Fibroblast of skin of right quadriceps (primary cell): ENCODE measurements at regions not wholly inside any gene's neighbourhood (a gene's known extent, or its start where the extent isn't known, plus 50 kb on each side); places are given as distances from the start of the nearest gene placed in this dataset.

Source experiments
- DNase-seq: peaks from one replicate; pipeline ENCODE4 v3.0.0-alpha.2; 2013

GRCh38 chr22:26732284-26732683 lies 74.9 kb downstream of the MIAT start:
- DNase-seq, result no peak

DNA sequence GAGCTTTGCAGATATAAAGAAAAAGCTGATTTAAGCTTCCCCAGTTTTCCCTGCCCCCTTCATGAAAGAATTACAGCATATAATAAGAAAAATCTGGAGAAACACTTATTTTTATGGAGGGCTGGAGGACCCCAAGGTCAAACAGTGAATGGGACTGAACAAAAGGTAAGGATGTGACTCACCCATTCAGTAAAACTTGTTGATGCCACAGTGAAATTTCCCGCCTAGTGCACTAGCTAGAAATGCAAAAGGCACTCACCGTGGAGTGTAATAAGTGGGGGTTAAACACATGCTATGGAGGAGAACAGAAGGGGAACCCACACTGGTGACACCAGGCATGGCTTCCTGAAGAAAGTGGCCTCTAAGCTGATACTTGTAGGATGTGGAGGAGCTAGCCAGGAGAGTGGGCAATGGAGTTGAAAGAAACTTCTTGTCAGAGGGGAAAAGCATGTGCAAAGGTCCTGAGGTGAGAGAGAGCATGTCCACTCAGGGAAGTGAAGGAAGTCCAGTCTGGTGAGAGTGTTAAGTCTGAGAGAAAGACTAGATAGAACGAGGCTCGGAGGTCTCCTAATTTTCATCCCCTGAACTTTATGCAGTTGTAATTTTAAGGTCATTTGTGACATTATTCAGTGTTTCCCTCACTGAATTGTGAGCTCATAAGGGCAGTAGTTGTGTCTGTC lies 77.1 kb downstream of the MIAT start:
- no peak for DNase-seq

GRCh38 chr22:26735019-26735409 lies 77.6 kb downstream of the MIAT start:
- DNase-seq, result no peak

DNA sequence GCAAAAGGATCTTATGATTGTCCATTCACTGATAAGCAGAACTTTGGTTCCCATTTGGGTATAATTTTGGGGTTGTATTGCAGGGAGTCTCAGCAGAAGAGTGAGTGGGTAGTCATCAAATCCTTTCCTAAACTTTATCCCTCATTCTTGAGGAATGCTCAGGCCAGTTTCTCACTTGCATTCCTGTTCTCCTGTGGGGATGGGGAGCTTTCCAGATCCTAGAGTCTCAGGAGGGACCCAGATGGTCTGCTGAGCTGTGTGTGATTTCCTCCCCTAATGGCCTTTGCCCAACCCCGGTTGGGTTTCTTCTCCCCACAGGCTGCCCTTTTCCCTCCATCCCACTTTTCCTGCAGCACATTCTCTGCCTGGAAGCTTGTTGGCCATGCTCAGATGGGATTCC lies 79.9 kb downstream of the MIAT start:
- DNase-seq, result peak; percentile 62

GRCh38 chr22:26740253-26740652 lies 82.9 kb downstream of the MIAT start:
- no peak for DNase-seq

DNA sequence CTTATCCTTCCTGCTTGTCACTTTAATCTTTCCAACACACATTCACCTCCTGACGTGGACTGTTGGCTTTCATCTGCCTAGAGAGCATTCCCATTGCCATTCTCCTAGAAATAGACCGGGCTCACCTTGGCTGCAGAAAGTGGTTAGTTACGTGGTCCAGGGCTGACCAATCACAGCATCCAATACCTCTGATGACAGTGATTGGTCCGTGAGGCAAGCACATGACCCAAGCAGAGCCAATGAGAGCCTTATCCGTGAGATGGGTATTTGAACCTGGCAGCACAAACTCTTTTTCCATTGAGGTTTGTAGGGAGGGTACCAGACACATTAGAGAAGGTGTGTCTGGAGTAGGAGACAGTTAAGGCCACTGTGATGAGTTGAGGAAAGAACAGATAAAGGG lies 85.8 kb downstream of the MIAT start:
- no peak for DNase-seq

DNA sequence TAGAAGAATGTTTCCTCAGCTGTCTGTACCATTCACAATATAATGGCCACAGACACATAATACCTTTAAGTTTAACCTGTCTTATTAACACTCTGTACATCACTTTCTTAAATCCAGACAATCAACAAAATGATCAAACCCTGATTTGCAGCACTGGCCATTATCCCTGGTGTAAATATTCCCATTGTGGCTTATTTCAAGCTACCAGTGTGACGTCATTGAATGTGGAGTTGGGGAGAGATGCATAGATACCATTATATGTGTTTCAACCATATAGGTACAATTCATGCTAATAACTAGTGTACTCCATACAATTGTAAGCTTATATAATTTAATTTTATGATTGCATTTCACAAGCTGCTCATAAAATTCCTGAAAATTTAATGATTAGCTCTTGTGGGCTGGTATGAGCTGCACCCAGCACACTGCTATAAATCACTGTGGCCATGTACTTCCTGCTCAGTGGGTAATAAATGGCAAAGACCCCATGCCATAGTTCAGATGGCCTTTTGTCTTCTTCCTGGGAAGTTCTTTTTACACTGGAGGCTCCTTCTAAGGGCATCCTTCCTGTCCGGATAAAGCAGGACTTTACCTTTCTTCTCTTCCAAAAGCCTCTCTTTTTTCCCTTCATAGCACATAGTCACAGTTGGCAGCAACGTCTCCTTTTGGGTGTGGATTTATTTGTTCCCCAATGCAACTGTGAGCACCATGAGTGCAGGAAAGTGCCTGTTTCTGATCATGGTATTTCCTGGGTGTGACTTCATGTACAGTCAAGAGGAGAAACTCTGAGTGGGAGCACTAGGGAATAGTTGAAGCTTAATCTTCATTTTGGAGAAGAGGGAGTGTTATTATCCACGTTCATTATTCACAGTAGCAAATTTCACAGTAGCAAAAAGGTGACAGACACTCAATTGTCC lies 87.8 kb downstream of the MIAT start:
- no peak for DNase-seq

- no peak for DNase-seq
These were observed 88.9 kb downstream of the MIAT start for GRCh38 chr22:26746311-26746710.

DNA sequence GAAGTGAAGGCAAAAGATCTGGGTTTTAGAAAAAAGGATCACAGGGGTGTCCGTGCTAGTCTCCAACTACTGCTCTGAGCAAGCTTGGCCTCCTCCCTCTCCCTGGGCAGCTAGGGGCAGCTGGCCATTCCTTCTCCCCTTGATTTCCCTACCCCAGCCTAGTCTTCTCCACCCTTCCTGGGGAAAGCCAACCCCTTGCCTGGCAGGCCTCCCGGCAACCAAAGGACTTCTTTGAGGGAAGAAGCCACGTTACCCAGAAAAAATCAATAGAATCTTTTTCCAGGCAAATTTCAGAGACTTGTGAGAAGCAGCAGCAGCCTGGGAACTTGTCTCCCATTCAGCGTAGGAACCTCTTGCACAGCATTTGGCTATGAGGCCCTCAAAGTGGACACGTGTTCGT lies 91.5 kb downstream of the MIAT start:
- no peak for DNase-seq

DNA sequence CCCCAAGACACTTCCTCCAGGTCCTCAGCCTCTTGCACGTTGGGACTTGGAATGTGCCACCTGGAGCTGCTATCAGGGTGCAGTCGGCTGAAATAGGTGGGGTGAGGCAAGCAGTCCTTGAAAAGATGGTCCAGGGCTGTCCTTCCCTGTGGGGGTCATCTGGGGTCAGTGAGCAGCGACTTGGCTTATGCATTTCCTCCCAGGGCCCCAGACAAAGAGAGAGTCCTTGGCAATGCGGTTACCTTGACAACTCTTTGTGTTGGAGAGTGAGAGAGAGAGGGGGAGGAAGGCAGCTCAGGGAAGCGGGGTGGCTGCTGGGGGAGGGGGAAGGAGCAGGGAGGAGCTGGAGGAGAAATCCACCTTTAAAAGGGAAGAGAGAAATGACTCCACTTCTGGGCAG lies 93.8 kb downstream of the MIAT start:
- peak; percentile 54 for DNase-seq

- no peak for DNase-seq
These were observed 95.9 kb downstream of the MIAT start for GRCh38 chr22:26753125-26753862.

- DNase-seq, result peak; percentile 74
These were observed 99.4 kb downstream of the MIAT start for GRCh38 chr22:26756675-26757293.

GRCh38 chr22:26757496-26757895 lies 100.1 kb downstream of the MIAT start:
- DNase-seq, result no peak

- DNase-seq, result no peak
These were observed 105.4 kb downstream of the MIAT start for GRCh38 chr22:26762503-26763472.

DNA sequence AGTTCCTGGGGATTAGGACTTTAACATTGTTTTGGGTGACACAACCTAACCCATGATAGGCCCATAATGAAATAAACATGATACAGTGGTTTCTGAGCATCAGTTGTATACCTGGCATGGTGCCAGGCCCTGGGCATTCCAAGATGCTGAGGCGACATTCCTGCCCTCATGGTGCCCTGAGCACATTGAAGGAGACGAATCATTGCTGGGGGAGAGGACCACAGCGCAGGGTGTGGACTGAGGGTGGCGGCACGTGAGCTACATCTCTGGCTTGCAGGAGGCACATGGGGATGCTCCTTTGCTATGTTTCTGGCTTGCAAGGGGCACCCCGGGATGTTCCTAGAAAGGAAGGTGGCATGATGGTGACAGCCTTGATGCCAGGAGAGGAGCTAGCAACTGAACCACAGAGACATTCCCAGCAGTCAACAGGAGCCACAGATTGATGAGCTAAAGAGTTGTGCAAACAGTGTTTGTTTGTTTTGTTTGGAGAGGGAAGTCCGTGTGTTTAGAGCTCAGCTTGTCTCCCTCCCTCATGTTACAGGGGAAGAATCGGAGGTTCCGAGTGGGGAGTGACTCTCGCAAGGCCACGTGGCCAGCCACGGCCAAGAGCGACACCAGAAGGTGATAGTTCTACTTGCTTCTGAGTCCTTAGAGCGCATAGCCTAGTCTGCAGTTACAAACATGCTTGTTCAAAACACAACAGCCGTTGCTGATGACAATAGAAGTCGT lies 106.4 kb downstream of the MIAT start:
- peak; percentile 81 for DNase-seq

- no peak for DNase-seq
These were observed 109.3 kb downstream of the MIAT start for GRCh38 chr22:26766510-26767350.

GRCh38 chr22:26767351-26768155 lies 110.2 kb downstream of the MIAT start:
- peak; percentile 17 for DNase-seq

DNA sequence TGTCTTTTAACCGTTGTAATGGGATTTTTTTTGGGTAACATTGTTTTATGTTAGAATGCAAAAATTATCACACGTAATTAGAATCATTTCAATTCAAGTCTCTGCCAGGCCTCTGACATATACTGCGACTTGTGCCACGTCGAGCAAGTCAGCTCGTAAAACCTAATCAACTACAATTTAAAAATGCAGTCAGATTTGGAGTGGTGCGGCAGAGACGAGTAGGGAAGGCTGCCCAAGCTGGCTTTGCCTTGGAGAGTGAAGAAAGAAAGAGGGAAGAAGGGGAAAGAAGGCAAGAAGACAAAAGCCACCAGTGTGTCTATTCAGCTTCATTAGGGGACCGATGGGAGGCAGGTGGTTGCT lies 110.7 kb downstream of the MIAT start:
- DNase-seq, result no peak

DNA sequence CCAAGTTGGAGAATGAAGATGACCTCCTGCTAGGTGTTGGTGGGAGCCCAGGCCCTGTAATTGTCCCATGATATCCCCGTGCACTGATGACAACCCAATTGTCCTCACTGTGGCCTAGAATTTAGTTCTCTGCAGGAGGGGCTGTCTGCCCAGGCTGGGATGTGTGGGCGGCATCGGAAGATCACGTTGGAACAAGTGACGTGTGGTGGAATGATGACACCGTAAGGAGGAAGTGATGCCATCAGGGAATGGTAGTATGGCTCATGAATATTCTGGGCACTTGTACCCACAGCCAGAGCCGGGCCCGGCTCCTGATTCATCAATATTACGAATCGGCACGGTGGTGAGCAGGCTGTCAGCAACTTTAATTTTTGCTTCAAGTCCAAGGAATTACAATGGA lies 111.6 kb downstream of the MIAT start:
- DNase-seq, result peak; percentile 34
